Stimulated activated naive CD4-positive, alpha-beta T cell (primary cell): ENCODE measurements at regions not wholly inside any gene's neighbourhood (a gene's known extent, or its start where the extent isn't known, plus 50 kb on each side); places are given as distances from the start of the nearest gene placed in this dataset.

ENCODE experiments used
- DNase-seq, 6 experiments: peaks; one replicate each; lab custom pipeline; 2025; lab: John Stamatoyannopoulos, UW

- no peak for DNase-seq
Observed at GRCh38 chr15:25563596-25563995, 124.8 kb upstream of the UBE3A start.

- no peak for DNase-seq
Observed at GRCh38 chr15:25557926-25558325, 119.1 kb upstream of the UBE3A start.

- no peak for DNase-seq
Observed at GRCh38 chr15:25556136-25556535, 117.3 kb upstream of the UBE3A start.

- no peak for DNase-seq
Observed at GRCh38 chr15:25554640-25555039, 115.8 kb upstream of the UBE3A start.

GRCh38 chr15:25548600-25548999 is 109.8 kb upstream of the UBE3A start:
- DNase-seq = no peak

GRCh38 chr15:25545889-25546288 is 107.1 kb upstream of the UBE3A start:
- DNase-seq = no peak

- no peak for DNase-seq
Observed at GRCh38 chr15:25545017-25545416, 106.2 kb upstream of the UBE3A start.

GRCh38 chr15:25544076-25544475 is 105.3 kb upstream of the UBE3A start:
- no peak for DNase-seq

GRCh38 chr15:25543196-25543595 is 104.4 kb upstream of the UBE3A start:
- DNase-seq = no peak

GRCh38 chr15:25541228-25541627 is 102.4 kb upstream of the UBE3A start:
- DNase-seq = no peak

GRCh38 chr15:25536801-25537611 is 98.2 kb upstream of the UBE3A start:
- no peak for DNase-seq

- no peak for DNase-seq
Observed at GRCh38 chr15:25535866-25536265, 97.0 kb upstream of the UBE3A start.

- DNase-seq = no peak
Observed at GRCh38 chr15:25534293-25534692, 95.5 kb upstream of the UBE3A start.

- no peak for DNase-seq
Observed at GRCh38 chr15:25532269-25533140, 93.7 kb upstream of the UBE3A start.

- no peak for DNase-seq
Observed at GRCh38 chr15:25529774-25530173, 91.0 kb upstream of the UBE3A start.

- no peak for DNase-seq
Observed at GRCh38 chr15:25527118-25527517, 88.3 kb upstream of the UBE3A start.

- DNase-seq = no peak
Observed at GRCh38 chr15:25525741-25526140, 86.9 kb upstream of the UBE3A start.

GRCh38 chr15:25515633-25516032 is 76.8 kb upstream of the UBE3A start:
- no peak for DNase-seq

GRCh38 chr15:25514522-25514921 is 75.7 kb upstream of the UBE3A start:
- no peak for DNase-seq

- DNase-seq = no peak
Observed at GRCh38 chr15:25512957-25513356, 74.1 kb upstream of the UBE3A start.

- DNase-seq = no peak
Observed at GRCh38 chr15:25510146-25510545, 71.3 kb upstream of the UBE3A start.

- no peak for DNase-seq
Observed at GRCh38 chr15:25509703-25510102, 70.9 kb upstream of the UBE3A start.

- peak in 2 of 6 experiments; percentile 20 to 21 for DNase-seq
Observed at GRCh38 chr15:25508369-25509002, 69.7 kb upstream of the UBE3A start.
